GM12891 (cell line): ENCODE measurements at regions not wholly inside any gene's neighbourhood (a gene's known extent, or its start where the extent isn't known, plus 50 kb on each side); places are given as distances from the start of the nearest gene placed in this dataset.

Experiments
- PAX5 ChIP-seq: IDR thresholded peaks from 2 replicates; pipeline ENCODE4 v1.6.1; 2011; ENCODE audit warnings: low read length, moderate library complexity, mild to moderate bottlenecking; ENCODE audit not compliant: insufficient read depth, severe bottlenecking
- POLR2A ChIP-seq: IDR thresholded peaks from 2 replicates; pipeline ENCODE4 v1.6.1; 2011; ENCODE audit warnings: low read depth, low read length, control low read depth
- POLR2AphosphoS5 ChIP-seq: IDR thresholded peaks from 2 replicates; pipeline ENCODE4 v1.6.1; 2011; ENCODE audit warnings: low read depth, low read length, control low read depth
- TAF1 ChIP-seq: IDR thresholded peaks from 2 replicates; pipeline ENCODE4 v1.6.1; 2011; ENCODE audit warnings: low read depth, low read length, control low read depth

DNA sequence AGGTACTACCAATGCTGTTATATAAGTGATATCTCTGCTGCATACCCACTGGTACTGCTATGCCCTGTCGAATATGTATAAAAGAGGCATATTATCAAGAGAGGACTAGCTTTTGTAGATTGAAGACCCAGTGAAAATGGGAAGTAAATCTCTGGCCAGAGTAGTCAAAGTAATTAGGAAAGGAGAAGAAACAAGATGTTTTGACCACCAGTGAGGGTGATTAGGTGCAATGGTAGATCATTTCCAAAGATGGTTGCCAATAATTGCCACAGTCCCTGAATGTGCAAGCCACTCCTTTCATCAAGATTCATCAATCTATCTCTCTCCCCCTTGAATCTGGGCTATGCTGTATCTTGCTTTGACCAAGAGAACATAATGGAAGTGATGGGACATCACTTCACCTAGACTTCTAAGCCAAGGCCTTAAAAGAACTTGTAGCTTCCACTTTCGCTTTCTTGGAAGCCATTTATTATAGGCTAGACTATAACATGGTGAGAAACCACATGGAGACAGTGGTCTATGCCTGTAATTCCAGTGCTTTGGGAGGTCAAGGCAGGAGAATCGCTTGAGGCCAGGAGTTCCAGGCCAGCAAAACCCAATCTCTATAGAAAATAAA is 52.6 kb upstream of the ST8SIA6 start:
- TF ChIP-seq POLR2A (no peak), POLR2AphosphoS5 (no peak), TAF1 (no peak), PAX5 (no peak)
